Astrocyte (in vitro differentiated cells and primary cell): ENCODE measurements at regions not wholly inside any gene's neighbourhood (a gene's known extent, or its start where the extent isn't known, plus 50 kb on each side); places are given as distances from the start of the nearest gene placed in this dataset.

Experiments used
- EZH2 ChIP-seq: IDR thresholded peaks from 2 replicates; pipeline ENCODE4 v1.6.1; 2012; ENCODE audit warnings: mild to moderate bottlenecking, low read length, inconsistent platforms; ENCODE audit not compliant: insufficient read depth
- TF ChIP-seq, protein P1 (sequence below): IDR thresholded peaks from 2 replicates; pipeline ENCODE4 v1.5.1; 2011; ENCODE audit warnings: low read depth, mild to moderate bottlenecking, inconsistent platforms, low read length, moderate library complexity; ENCODE audit not compliant: insufficient read depth

DNA sequence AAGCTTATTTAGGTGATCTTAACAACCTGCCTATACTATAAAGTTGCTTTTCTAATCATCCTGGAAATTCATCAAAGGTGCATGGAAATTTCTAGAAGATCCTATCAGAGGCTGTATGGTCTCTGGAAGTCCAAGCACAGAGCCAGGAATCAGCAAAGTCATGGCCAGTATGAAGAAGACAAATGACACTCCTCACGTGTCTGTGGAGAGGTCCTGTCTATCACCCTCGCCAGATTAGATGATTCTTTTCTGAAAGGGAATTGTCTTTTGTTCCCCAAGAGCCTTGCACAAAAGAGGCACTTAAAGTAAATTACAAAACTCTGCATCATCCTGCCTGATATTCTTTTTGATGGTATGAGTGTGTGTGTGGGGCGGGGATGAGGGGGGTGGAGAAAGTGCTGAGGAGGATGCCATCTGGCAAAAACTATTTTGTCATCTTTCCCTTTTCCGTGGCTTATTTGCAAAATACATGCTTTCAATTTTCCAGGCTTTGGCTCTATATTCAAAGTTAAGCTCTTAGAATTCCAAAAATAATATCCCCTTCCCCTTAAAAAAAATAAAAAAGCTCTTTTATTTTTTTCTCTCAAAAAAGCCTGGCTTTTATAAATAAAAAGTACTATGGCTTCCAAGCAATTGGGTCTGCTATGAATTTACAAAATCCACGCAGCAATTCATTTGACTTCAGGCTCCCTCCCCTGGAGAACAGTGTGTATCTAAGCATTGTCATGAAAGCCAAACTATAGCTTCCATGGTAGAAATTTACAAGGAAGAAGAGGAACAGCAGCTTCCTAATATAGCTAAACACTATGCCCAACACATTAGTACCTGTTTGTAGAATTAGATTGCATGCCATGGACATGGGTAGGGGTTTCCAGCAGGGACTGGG, 185.2 kb upstream of the ARG1 start:
- TF ChIP-seq, protein P1, sequence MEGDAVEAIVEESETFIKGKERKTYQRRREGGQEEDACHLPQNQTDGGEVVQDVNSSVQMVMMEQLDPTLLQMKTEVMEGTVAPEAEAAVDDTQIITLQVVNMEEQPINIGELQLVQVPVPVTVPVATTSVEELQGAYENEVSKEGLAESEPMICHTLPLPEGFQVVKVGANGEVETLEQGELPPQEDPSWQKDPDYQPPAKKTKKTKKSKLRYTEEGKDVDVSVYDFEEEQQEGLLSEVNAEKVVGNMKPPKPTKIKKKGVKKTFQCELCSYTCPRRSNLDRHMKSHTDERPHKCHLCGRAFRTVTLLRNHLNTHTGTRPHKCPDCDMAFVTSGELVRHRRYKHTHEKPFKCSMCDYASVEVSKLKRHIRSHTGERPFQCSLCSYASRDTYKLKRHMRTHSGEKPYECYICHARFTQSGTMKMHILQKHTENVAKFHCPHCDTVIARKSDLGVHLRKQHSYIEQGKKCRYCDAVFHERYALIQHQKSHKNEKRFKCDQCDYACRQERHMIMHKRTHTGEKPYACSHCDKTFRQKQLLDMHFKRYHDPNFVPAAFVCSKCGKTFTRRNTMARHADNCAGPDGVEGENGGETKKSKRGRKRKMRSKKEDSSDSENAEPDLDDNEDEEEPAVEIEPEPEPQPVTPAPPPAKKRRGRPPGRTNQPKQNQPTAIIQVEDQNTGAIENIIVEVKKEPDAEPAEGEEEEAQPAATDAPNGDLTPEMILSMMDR: no peak
- no peak for TF ChIP-seq EZH2
